ENCODE measurements at regions not wholly inside any gene's neighbourhood (a gene's known extent, or its start where the extent isn't known, plus 50 kb on each side); places are given as distances from the start of the nearest gene placed in this dataset.

DNA sequence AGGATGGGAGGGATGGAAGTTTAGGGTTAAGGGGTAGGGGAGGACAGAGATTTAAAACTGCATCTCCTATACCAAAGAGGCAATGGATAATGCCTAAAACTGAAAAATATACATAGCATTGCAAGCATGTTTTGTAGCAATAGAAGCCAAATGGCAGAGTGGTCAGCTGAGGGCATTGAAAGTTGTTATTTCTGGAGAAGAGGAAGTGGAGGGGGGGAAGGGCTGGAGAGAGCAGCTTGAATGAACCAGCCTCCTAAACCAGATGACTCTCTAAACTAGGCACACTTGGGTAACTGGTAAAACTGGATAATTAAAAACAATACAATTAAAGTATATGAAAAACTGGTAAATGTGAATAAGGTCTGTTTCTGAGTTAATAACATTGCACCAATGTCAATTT, 70.3 kb upstream of the TP53I11 start:
- BruUV-seq (replicated peaks): no TSS peak
- no peak overlapping the region for H3K9ac ChIP-seq (ENCODE audit: insufficient read depth, low read depth, low read length)
- H3K4me3 ChIP-seq (replicated peaks in 1 of 3; ENCODE audit: insufficient read depth in 1 of 3, low read depth in 2 of 3, low read length in 3 of 3): no peak overlapping the region
- H3K4me1 ChIP-seq (ENCODE audit: insufficient read depth, low read length): no peaks in the 10 kb centered on the region
- H3K36me3 ChIP-seq (replicated peaks in 1 of 2; ENCODE audit: control insufficient read depth in 1 of 2, insufficient read depth in 2 of 2, low read length in 2 of 2): no peaks in the 10 kb centered on the region
- H2AFZ ChIP-seq (ENCODE audit: low read length): no peak overlapping the region
- in situ Hi-C loops (cut with HindIII; ENCODE audit: extremely low pct_ligation_motif_present, low pct_unique_long_range_greater_than_20kb): no loop called here
- H3K79me2 ChIP-seq (ENCODE audit: insufficient read depth, low read length): no peaks in the 10 kb centered on the region
- H3K27me3 ChIP-seq (ENCODE audit: control insufficient read depth in 1 of 2, insufficient read depth in 2 of 2, low read length in 2 of 2): peaks cover 3 to 7% of the 10 kb centered on the region in 2 experiments; a peak in 2 of 5 replicates
- ChIA-PET CTCF (ENCODE audit: low intra/inter-chr PET ratio, low total read pairs) (no interaction called here), POLR2A (no interaction called here)
- no peak overlapping the region for H3K27ac ChIP-seq (ENCODE audit: extremely low read length, insufficient read depth, low read length)
- ATAC-seq (no peak), DNase-seq (ENCODE audit: low spot score) (no peak), FAIRE-seq (no peak)
- no peaks in the 10 kb centered on the region for H4K20me1 ChIP-seq (ENCODE audit: insufficient read depth, low read length)
- no peaks in the 10 kb centered on the region for H3K9me3 ChIP-seq (ENCODE audit: low read length)
- no peak overlapping the region for H3K4me2 ChIP-seq (ENCODE audit: low read depth, low read length)
- intact Hi-C loops (cut with micrococcal nuclease; ENCODE audit: unreplicated experiment): no loop called here
- TF ChIP-seq, protein P1, sequence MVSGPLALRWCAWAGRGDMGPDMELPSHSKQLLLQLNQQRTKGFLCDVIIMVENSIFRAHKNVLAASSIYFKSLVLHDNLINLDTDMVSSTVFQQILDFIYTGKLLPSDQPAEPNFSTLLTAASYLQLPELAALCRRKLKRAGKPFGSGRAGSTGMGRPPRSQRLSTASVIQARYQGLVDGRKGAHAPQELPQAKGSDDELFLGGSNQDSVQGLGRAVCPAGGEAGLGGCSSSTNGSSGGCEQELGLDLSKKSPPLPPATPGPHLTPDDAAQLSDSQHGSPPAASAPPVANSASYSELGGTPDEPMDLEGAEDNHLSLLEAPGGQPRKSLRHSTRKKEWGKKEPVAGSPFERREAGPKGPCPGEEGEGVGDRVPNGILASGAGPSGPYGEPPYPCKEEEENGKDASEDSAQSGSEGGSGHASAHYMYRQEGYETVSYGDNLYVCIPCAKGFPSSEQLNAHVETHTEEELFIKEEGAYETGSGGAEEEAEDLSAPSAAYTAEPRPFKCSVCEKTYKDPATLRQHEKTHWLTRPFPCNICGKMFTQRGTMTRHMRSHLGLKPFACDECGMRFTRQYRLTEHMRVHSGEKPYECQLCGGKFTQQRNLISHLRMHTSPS (CRISPR knock-in tag; IDR thresholded peaks at IDR 0.05; ENCODE audit: low read depth): no peak
- TF ChIP-seq BORCS8-MEF2B (CRISPR knock-in tag; IDR thresholded peaks at IDR 0.05) (no peak), ZNF460 (CRISPR knock-in tag; IDR thresholded peaks at IDR 0.05; ENCODE audit: borderline replicate concordance) (no peak), NCOA1 (CRISPR knock-in tag; IDR thresholded peaks at IDR 0.05) (no peak), ZNF629 (CRISPR knock-in tag; conservative IDR thresholded peaks at IDR 0.05) (no peak)
- TF ChIP-seq, protein P2, sequence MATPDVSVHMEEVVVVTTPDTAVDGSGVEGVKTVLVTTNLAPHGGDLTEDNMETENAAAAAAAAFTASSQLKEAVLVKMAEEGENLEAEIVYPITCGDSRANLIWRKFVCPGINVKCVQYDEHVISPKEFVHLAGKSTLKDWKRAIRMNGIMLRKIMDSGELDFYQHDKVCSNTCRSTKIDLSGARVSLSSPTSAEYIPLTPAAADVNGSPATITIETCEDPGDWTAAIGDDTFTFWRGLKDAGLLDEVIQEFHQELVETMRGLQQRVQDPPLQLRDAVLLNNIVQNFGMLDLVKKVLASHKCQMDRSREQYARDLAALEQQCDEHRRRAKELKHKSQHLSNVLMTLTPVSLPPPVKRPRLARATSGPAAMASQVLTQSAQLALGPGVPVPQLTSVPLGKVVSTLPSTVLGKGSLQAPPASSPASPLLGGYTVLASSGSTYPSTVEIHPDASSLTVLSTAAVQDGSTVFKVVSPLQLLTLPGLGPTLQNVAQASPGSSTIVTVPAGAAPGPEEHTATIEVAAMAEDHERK (CRISPR knock-in tag; IDR thresholded peaks at IDR 0.05; ENCODE audit: low read depth): no peak
- TF ChIP-seq, protein P3, sequence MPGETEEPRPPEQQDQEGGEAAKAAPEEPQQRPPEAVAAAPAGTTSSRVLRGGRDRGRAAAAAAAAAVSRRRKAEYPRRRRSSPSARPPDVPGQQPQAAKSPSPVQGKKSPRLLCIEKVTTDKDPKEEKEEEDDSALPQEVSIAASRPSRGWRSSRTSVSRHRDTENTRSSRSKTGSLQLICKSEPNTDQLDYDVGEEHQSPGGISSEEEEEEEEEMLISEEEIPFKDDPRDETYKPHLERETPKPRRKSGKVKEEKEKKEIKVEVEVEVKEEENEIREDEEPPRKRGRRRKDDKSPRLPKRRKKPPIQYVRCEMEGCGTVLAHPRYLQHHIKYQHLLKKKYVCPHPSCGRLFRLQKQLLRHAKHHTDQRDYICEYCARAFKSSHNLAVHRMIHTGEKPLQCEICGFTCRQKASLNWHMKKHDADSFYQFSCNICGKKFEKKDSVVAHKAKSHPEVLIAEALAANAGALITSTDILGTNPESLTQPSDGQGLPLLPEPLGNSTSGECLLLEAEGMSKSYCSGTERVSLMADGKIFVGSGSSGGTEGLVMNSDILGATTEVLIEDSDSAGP (CRISPR knock-in tag; IDR thresholded peaks at IDR 0.05; ENCODE audit: borderline replicate concordance): no peak
- TF ChIP-seq, protein P4, sequence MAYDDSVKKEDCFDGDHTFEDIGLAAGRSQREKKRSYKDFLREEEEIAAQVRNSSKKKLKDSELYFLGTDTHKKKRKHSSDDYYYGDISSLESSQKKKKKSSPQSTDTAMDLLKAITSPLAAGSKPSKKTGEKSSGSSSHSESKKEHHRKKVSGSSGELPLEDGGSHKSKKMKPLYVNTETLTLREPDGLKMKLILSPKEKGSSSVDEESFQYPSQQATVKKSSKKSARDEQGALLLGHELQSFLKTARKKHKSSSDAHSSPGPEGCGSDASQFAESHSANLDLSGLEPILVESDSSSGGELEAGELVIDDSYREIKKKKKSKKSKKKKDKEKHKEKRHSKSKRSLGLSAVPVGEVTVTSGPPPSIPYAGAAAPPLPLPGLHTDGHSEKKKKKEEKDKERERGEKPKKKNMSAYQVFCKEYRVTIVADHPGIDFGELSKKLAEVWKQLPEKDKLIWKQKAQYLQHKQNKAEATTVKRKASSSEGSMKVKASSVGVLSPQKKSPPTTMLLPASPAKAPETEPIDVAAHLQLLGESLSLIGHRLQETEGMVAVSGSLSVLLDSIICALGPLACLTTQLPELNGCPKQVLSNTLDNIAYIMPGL (CRISPR knock-in tag; IDR thresholded peaks at IDR 0.05; ENCODE audit: borderline replicate concordance in 1 of 2, low read depth in 1 of 2): no peak
- TF ChIP-seq, protein P5, sequence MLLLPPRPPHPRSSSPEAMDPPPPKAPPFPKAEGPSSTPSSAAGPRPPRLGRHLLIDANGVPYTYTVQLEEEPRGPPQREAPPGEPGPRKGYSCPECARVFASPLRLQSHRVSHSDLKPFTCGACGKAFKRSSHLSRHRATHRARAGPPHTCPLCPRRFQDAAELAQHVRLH (CRISPR knock-in tag; IDR thresholded peaks at IDR 0.05; ENCODE audit: borderline replicate concordance, low read depth): no peak
- TF ChIP-seq, protein P6, sequence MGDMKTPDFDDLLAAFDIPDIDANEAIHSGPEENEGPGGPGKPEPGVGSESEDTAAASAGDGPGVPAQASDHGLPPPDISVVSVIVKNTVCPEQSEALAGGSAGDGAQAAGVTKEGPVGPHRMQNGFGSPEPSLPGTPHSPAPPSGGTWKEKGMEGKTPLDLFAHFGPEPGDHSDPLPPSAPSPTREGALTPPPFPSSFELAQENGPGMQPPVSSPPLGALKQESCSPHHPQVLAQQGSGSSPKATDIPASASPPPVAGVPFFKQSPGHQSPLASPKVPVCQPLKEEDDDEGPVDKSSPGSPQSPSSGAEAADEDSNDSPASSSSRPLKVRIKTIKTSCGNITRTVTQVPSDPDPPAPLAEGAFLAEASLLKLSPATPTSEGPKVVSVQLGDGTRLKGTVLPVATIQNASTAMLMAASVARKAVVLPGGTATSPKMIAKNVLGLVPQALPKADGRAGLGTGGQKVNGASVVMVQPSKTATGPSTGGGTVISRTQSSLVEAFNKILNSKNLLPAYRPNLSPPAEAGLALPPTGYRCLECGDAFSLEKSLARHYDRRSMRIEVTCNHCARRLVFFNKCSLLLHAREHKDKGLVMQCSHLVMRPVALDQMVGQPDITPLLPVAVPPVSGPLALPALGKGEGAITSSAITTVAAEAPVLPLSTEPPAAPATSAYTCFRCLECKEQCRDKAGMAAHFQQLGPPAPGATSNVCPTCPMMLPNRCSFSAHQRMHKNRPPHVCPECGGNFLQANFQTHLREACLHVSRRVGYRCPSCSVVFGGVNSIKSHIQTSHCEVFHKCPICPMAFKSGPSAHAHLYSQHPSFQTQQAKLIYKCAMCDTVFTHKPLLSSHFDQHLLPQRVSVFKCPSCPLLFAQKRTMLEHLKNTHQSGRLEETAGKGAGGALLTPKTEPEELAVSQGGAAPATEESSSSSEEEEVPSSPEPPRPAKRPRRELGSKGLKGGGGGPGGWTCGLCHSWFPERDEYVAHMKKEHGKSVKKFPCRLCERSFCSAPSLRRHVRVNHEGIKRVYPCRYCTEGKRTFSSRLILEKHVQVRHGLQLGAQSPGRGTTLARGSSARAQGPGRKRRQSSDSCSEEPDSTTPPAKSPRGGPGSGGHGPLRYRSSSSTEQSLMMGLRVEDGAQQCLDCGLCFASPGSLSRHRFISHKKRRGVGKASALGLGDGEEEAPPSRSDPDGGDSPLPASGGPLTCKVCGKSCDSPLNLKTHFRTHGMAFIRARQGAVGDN (CRISPR knock-in tag; IDR thresholded peaks at IDR 0.05): no peak
- TF ChIP-seq, protein P7, sequence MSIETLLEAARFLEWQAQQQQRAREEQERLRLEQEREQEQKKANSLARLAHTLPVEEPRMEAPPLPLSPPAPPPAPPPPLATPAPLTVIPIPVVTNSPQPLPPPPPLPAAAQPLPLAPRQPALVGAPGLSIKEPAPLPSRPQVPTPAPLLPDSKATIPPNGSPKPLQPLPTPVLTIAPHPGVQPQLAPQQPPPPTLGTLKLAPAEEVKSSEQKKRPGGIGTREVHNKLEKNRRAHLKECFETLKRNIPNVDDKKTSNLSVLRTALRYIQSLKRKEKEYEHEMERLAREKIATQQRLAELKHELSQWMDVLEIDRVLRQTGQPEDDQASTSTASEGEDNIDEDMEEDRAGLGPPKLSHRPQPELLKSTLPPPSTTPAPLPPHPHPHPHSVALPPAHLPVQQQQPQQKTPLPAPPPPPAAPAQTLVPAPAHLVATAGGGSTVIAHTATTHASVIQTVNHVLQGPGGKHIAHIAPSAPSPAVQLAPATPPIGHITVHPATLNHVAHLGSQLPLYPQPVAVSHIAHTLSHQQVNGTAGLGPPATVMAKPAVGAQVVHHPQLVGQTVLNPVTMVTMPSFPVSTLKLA (IDR thresholded peaks at IDR 0.05): no peak
